ENCODE measurements at regions not wholly inside any gene's neighbourhood (a gene's known extent, or its start where the extent isn't known, plus 50 kb on each side); places are given as distances from the start of the nearest gene placed in this dataset.
"Not testable (repeated sequence)": the region's sequence is repeated elsewhere in the genome, so short reads cannot be mapped to it uniquely, and the experiment has no call there.

GRCh38 chr9:104991144-104991953 is 63.4 kb upstream of the ABCA1 start:
- TF ChIP-seq POLR2A (IDR thresholded peaks at IDR 0.05; ENCODE audit: low read depth): peak; percentile 19
- peak; percentile 88 to 89 for TF ChIP-seq POLR2AphosphoS5 (IDR thresholded peaks at IDR 0.05)
- no peak for TF ChIP-seq CTCF (IDR thresholded peaks at IDR 0.05)
- TF ChIP-seq EP300 (IDR thresholded peaks at IDR 0.05): peak; percentile 26
- WGBS: 0% methylated on average over 29 of the region's 63 CpGs
- Histone ChIP-seq H3K4me3 (peak overlapping the region; percentile 63 to 81 (median 74)), H3K4me1 (peaks cover 37 to 48% (median 46%) of the 10 kb centered on the region in 4 donors), H3K27me3 (no peaks in the 10 kb centered on the region), H3K36me3 (no peaks in the 10 kb centered on the region), H3K9me3 (no peaks in the 10 kb centered on the region), H3K27ac (replicated peaks in 1 of 4) (peak overlapping the region; percentile 93 to 98 (median 96))
- peak; percentile 97 for DNase-seq (ENCODE audit: extremely low spot score)
- intact Hi-C loops (cut with DNase I): loop anchor here (2.0 to 5.0 kb wide), 3 partner anchors 63 to 161 kb away; partner anchors contain the start of gene ABCA1

DNA sequence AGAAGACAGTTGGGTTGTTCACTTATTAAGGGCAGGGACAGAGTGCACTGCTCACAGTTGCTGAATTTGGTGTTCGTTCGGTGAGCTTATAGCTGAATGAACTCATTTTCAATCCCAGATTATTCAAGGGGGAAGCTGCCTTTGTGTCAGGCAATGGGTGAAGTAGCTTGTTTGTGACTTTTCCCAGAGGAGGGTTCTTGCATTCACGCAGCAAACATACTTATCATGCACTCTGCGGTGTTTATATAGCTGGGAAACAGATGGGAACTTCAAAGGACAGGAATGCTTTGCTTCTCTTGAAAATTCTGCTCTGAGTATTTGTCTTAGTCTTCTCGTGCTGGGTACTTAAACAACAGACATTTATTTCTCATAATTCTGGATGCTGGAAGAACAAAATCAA is 64.7 kb upstream of the ABCA1 start:
- no peak overlapping the region for H3K4me3 ChIP-seq
- no peak for TF ChIP-seq POLR2A (IDR thresholded peaks at IDR 0.05; ENCODE audit: low read depth)
- TF ChIP-seq POLR2AphosphoS5 (IDR thresholded peaks at IDR 0.05): no peak
- TF ChIP-seq CTCF (IDR thresholded peaks at IDR 0.05): no peak
- no peak for TF ChIP-seq EP300 (IDR thresholded peaks at IDR 0.05)
- peak overlapping the region; percentile 93 to 98 (median 96) for H3K27ac ChIP-seq (replicated peaks in 1 of 4)
- 54% methylated on average over 5 of the region's 5 CpGs for WGBS
- H3K27me3 ChIP-seq: no peaks in the 10 kb centered on the region
- H3K9me3 ChIP-seq: no peaks in the 10 kb centered on the region
- no peaks in the 10 kb centered on the region for H3K36me3 ChIP-seq
- no peak for DNase-seq (ENCODE audit: extremely low spot score)
- intact Hi-C loops (cut with DNase I): loop anchor here (5.0 kb wide), 1 partner anchor 160 kb away; no protein-coding TSS in a partner anchor
- peaks cover 37 to 48% (median 46%) of the 10 kb centered on the region in 4 donors for H3K4me1 ChIP-seq

DNA sequence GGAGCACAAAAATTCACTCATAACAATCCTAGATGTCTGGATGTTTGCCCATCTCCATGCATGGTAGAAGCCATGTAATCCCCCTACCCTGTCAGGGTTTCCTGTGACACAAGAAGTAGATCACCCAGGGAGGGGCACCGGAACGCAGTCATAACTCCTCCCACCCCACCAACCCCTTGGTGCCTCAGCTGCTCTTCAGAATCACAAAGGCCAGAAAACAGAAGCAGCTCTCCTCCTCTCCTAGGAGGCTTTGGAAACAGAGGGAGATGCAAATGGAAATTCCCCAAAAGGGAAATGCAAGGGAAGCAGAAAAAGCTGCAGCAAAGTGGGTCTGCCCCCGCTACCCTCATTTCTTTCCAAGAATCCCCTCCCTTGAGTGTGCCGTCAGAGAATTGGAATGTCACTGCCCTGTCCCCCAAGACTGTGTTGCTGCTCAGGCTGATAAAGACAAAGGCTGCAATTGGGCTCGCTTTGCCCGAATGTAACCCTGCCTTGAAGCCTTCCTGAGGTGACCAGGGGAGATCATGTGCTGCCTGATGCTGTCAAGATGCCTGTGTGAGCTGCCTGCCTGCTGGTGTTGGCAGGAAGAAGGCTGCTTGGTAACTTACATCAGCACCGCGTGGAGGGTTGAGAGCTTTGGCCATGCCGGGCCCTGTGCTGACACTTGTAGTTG is 65.5 kb upstream of the ABCA1 start:
- Histone ChIP-seq H3K4me3 (peak overlapping the region in 1 of 4 donors; percentile 4), H3K36me3 (no peaks in the 10 kb centered on the region), H3K4me1 (peaks cover 37 to 48% (median 46%) of the 10 kb centered on the region in 4 donors), H3K9me3 (no peaks in the 10 kb centered on the region), H3K27me3 (no peaks in the 10 kb centered on the region), H3K27ac (replicated peaks in 1 of 4) (peak overlapping the region; percentile 93 to 98 (median 96))
- intact Hi-C loops (cut with DNase I): loop anchor here (5.0 kb wide), 1 partner anchor 159 kb away; no protein-coding TSS in a partner anchor
- 18% methylated on average over 8 of the region's 9 CpGs for WGBS
- DNase-seq (ENCODE audit: extremely low spot score): peak; percentile 95
- TF ChIP-seq EP300 (IDR thresholded peaks at IDR 0.05): no peak
- peak; percentile 86 to 93 for TF ChIP-seq POLR2AphosphoS5 (IDR thresholded peaks at IDR 0.05)

- WGBS: 59% methylated on average over 2 of the region's 2 CpGs
- TF ChIP-seq EP300 (IDR thresholded peaks at IDR 0.05) (no peak), CTCF (IDR thresholded peaks at IDR 0.05) (no peak), POLR2AphosphoS5 (IDR thresholded peaks at IDR 0.05) (no peak), POLR2A (IDR thresholded peaks at IDR 0.05; ENCODE audit: low read depth) (no peak)
- Histone ChIP-seq H3K9me3 (no peaks in the 10 kb centered on the region), H3K4me1 (peaks cover 16 to 23% (median 19%) of the 10 kb centered on the region in 4 donors), H3K27ac (replicated peaks in 1 of 4) (no peak overlapping the region), H3K36me3 (no peaks in the 10 kb centered on the region), H3K4me3 (no peak overlapping the region), H3K27me3 (no peaks in the 10 kb centered on the region)
- intact Hi-C loops (cut with DNase I): no loop called here
- DNase-seq (ENCODE audit: extremely low spot score): no peak
These were observed 69.6 kb upstream of the ABCA1 start for GRCh38 chr9:104997536-104997935.

- Histone ChIP-seq H3K27me3 (no peaks in the 10 kb centered on the region), H3K27ac (replicated peaks in 1 of 4) (no peak overlapping the region), H3K9me3 (no peaks in the 10 kb centered on the region), H3K36me3 (no peaks in the 10 kb centered on the region), H3K4me3 (no peak overlapping the region), H3K4me1 (peaks cover under 1 to 7% (median 3%) of the 10 kb centered on the region in 4 donors)
- DNase-seq (ENCODE audit: extremely low spot score): no peak
- intact Hi-C loops (cut with DNase I): no loop called here
- TF ChIP-seq POLR2AphosphoS5 (IDR thresholded peaks at IDR 0.05) (no peak), EP300 (IDR thresholded peaks at IDR 0.05) (no peak), POLR2A (IDR thresholded peaks at IDR 0.05; ENCODE audit: low read depth) (no peak), CTCF (IDR thresholded peaks at IDR 0.05) (no peak)
These were observed 71.2 kb upstream of the ABCA1 start for GRCh38 chr9:104999136-104999535.

DNA sequence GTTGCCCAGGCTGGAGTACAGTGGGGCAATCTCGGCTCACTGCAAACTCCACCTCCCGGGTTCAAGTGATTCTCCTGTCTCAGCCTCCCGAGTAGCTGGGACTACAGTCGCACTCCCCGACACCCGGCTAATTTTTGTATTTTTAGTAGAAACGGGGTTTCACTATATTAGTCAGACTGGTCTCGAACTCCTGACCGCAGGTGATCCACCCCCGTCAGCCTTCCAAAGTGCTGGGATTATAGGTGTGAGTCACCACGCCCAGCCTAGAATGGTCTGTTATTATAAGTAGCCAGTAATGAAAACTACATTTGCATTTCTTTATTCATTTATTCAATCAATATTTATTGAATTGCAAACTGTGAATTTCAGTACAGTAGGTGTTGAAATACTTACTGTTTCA is 72.6 kb upstream of the ABCA1 start:
- H3K36me3 ChIP-seq; H3K9me3 ChIP-seq; DNase-seq (ENCODE audit: extremely low spot score); H3K27ac ChIP-seq (replicated peaks in 1 of 4); H3K27me3 ChIP-seq; H3K4me3 ChIP-seq; H3K4me1 ChIP-seq; intact Hi-C loops (cut with DNase I): not testable (repeated sequence)
- 98% methylated on average over 11 of the region's 11 CpGs for WGBS

All from esophagus muscularis mucosa (tissue), 4 donors.